Thyroid gland (tissue), 4 donors: ENCODE measurements at regions not wholly inside any gene's neighbourhood (a gene's known extent, or its start where the extent isn't known, plus 50 kb on each side); places are given as distances from the start of the nearest gene placed in this dataset.

Source experiments
- POLR2A ChIP-seq, 2 donors: fragments of 450-650 bp; IDR thresholded peaks; one replicate each; pipeline ENCODE4 v1.6.1; 2017; ENCODE audit warnings: antibody characterized with exemption in 2 of 2, mild to moderate bottlenecking in 2 of 2, moderate library complexity in 1 of 2
- TF ChIP-seq, protein P1 (sequence below), 6 experiments: fragments of 200-600 bp in 3 of 6; fragments of 450-650 bp in 3 of 6; sonication (generic) in 3 of 6; IDR thresholded peaks; one replicate each; pipeline ENCODE4 v1.5.1; 2016 to 2019; ENCODE audit warnings: antibody characterized with exemption in 6 of 6, mild to moderate bottlenecking in 2 of 6, inconsistent platforms in 1 of 6, moderate library complexity in 1 of 6

DNA sequence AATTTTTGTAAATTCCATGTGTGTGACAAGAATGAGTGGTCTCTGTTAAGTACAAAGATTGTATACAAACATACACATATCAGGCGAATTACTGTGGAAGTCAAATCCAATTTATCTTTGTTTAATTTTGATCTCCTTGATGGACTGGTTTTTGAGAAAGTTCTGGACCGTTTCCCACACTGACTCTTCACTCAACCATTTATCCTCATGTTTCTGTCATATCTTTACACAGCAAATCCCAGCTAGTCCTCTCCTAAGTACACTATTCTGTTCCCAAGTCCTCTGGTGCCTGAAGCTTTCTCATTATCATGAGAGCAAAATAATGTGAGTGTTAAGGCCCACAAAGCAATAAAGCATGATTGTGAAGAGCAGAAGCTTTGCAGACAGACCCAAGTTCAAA lies 189.9 kb downstream of the WNT5A start:
- TF ChIP-seq, protein P1, sequence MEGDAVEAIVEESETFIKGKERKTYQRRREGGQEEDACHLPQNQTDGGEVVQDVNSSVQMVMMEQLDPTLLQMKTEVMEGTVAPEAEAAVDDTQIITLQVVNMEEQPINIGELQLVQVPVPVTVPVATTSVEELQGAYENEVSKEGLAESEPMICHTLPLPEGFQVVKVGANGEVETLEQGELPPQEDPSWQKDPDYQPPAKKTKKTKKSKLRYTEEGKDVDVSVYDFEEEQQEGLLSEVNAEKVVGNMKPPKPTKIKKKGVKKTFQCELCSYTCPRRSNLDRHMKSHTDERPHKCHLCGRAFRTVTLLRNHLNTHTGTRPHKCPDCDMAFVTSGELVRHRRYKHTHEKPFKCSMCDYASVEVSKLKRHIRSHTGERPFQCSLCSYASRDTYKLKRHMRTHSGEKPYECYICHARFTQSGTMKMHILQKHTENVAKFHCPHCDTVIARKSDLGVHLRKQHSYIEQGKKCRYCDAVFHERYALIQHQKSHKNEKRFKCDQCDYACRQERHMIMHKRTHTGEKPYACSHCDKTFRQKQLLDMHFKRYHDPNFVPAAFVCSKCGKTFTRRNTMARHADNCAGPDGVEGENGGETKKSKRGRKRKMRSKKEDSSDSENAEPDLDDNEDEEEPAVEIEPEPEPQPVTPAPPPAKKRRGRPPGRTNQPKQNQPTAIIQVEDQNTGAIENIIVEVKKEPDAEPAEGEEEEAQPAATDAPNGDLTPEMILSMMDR (IDR thresholded peaks at IDR 0.05): no peak
- no peak for TF ChIP-seq POLR2A (IDR thresholded peaks at IDR 0.05)
